Activated CD4-positive, alpha-beta T cell treated with anti-CD3 and anti-CD28 coated beads for 24 hours (primary cell): ENCODE measurements at regions not wholly inside any gene's neighbourhood (a gene's known extent, or its start where the extent isn't known, plus 50 kb on each side); places are given as distances from the start of the nearest gene placed in this dataset.
"Not testable (repeated sequence)": the region's sequence is repeated elsewhere in the genome, so short reads cannot be mapped to it uniquely, and the experiment has no call there.

Source experiments
- DNase-seq, 2 donors: peaks; one replicate each; pipeline ENCODE4 v3.0.0-alpha.2; 2020; ENCODE audit warnings: low read depth in 2 of 2

- no peak for DNase-seq
Observed at GRCh38 chr15:99485153-99485961, 80.4 kb upstream of the MEF2A start.

GRCh38 chr15:99485992-99486370 is 79.8 kb upstream of the MEF2A start:
- no peak for DNase-seq

- no peak for DNase-seq
Observed at GRCh38 chr15:99486371-99487336, 79.1 kb upstream of the MEF2A start.

GRCh38 chr15:99487337-99487730 is 78.5 kb upstream of the MEF2A start:
- DNase-seq, result no peak

- DNase-seq, result no peak
Observed at GRCh38 chr15:99492275-99492674, 73.5 kb upstream of the MEF2A start.

- no peak for DNase-seq
Observed at GRCh38 chr15:99492716-99493115, 73.1 kb upstream of the MEF2A start.

- no peak for DNase-seq
Observed at GRCh38 chr15:99493461-99493860, 72.3 kb upstream of the MEF2A start.

GRCh38 chr15:99494536-99495233 is 71.1 kb upstream of the MEF2A start:
- DNase-seq, result not testable (repeated sequence)

- DNase-seq, result no peak
Observed at GRCh38 chr15:99495430-99496301, 70.1 kb upstream of the MEF2A start.

- no peak for DNase-seq
Observed at GRCh38 chr15:99496302-99496629, 69.5 kb upstream of the MEF2A start.

GRCh38 chr15:99502182-99502581 is 63.6 kb upstream of the MEF2A start:
- DNase-seq, result no peak

- DNase-seq, result no peak
Observed at GRCh38 chr15:99502661-99503060, 63.1 kb upstream of the MEF2A start.

GRCh38 chr15:99503411-99503810 is 62.4 kb upstream of the MEF2A start:
- DNase-seq, result no peak

- DNase-seq, result no peak
Observed at GRCh38 chr15:99504071-99504822, 61.5 kb upstream of the MEF2A start.

GRCh38 chr15:99504823-99505551 is 60.8 kb upstream of the MEF2A start:
- no peak for DNase-seq

GRCh38 chr15:99506399-99506798 is 59.4 kb upstream of the MEF2A start:
- DNase-seq, result no peak

GRCh38 chr15:99507016-99507503 is 58.7 kb upstream of the MEF2A start:
- no peak for DNase-seq

GRCh38 chr15:99507504-99508310 is 58.1 kb upstream of the MEF2A start:
- DNase-seq, result no peak

GRCh38 chr15:99508311-99508645 is 57.5 kb upstream of the MEF2A start:
- no peak for DNase-seq
